MV-4-11 (cell line): ENCODE measurements at regions not wholly inside any gene's neighbourhood (a gene's known extent, or its start where the extent isn't known, plus 50 kb on each side); places are given as distances from the start of the nearest gene placed in this dataset.
"Not testable (repeated sequence)": the region's sequence is repeated elsewhere in the genome, so short reads cannot be mapped to it uniquely, and the experiment has no call there.

Experiments used
- DNase-seq: peaks from one replicate; lab custom pipeline; 2025; lab: John Stamatoyannopoulos, UW

DNA sequence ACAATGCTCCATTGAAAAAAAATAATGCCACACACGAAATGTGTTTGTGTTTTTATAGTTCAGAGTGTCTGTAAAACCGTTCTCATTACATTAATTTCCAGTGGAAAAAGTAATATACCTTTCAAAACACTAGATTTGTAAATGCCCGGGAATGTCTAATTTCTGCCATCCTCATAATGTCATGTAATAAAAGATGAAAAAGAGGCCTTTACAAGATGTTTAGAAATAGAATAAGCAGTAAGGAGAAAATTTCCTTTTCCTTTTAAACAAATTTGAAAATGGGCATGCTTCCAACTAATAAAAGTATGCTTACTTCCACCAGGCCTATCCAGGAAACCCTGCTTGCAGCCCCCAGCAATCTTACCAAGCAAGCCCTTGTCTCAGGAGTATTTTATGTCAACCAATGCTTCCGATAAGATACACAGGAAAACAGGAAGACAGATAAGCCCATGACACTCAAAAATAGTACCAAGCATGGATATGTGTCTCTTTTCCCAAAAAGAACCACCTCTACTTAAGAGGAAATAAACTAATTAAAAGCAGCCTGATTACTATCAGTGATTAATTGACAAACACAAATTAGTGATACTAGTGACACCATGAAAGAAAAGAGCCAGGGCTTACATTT lies 894.7 kb upstream of the INTU start:
- DNase-seq = no peak

DNA sequence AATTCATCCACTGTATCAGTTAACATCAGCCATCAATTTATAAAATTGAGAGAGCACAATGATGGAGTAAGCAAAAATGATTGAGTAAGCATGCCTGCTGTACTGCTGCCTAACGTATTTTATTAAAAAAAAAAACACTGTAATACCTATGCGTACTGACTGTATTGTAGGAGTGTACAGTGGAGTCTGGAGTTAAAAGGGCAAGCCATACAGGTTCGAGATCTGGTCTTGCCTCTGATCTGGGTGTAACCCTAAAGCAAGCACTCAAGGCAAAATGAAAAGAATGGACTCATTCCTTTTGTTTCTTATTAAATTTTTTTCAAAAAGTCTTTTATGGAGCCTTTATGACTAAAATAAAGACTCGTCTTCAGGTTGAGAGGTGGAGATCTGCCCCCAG lies 894.2 kb upstream of the INTU start:
- no peak for DNase-seq

DNA sequence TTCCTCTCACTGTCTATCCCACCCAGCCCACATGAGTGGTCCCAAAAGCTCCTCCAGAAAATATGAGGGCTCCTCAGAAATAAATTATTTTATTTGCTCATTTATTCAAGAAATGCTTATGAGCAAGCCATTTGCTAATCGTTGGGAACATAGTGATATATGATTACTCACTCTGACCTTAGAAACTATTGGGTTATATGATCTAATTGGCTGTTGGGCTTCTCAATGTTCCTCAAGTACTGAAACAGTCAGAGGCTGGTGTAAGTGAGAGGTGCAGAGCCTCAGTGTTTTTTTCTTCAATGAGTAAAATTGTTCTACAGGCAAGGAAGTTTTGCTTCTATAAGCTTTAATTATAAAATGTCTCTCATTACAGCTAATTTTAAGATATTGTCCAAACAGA lies 893.8 kb upstream of the INTU start:
- DNase-seq = no peak

DNA sequence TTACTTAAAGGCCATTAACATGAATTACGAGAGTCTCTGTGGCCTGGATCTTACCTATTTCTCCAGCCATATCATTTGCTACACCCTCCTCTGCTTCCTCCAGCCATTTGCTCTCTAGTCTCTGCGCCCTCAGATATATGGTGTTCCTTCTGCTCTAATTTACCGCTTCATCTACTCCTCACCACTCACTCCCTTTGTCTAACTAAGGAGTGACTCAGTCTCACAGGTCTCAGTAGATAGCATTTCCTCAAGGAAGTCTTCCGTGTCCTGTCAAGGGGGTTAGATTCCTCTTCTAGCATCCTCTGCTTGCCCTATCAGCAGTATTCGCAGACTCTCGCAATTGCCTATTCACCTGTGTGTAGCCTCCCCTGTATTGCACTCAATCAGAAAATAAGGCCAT lies 892.1 kb upstream of the INTU start:
- no peak for DNase-seq

DNA sequence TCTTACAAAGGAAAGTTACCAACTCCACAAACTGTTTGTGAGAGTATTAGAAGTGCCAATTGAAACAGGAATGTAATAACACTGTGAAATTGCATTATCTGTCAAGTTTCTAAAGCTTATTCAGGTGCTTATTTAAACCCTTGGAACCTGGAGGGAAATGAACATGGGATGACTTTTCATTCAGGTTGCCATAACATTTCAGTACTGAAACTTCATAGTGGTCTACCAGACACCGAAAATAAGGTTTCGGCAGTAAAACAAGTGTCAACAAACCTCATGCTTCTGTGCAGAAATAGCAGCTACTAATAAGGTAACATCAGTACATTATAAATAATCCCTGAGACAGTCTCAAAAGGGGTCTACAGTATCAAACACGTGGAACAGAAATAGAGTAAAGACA lies 890.7 kb upstream of the INTU start:
- DNase-seq = no peak

DNA sequence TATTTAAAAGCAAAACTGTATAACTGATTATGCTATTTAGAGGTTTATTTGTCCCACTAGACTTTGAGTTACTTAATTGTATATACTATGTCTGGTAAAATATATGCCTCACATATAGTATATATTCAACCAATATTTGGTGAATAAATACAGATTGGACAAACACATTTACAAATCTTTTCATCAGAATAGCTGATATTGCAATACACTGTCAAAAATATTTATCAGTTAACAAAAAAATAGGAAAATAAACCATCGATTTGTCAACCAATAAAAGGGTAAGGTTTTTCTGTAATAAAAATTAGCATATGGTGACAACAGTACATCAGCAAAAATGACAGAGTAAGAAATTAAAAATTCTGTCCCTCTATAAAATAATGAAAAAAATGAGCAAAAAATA lies 889.9 kb upstream of the INTU start:
- no peak for DNase-seq

DNA sequence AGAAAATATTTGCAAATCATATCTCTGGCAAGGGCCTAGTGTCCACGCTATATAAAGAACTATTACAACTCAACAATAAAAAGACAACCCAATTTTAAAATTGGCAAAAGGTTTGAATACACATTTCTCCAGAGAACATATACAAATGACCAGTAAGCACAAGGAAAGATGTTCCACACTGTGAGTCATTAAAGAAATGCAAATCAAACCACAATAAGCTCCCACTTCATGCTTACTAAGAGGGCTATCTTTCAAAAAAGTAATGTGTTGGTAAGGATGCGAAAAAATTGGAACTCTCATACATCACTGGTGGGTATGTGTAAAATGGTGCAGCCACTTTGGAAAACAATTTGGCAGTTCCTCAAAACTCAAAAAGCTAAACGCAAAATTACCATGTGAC lies 884.0 kb upstream of the INTU start:
- DNase-seq = no peak

DNA sequence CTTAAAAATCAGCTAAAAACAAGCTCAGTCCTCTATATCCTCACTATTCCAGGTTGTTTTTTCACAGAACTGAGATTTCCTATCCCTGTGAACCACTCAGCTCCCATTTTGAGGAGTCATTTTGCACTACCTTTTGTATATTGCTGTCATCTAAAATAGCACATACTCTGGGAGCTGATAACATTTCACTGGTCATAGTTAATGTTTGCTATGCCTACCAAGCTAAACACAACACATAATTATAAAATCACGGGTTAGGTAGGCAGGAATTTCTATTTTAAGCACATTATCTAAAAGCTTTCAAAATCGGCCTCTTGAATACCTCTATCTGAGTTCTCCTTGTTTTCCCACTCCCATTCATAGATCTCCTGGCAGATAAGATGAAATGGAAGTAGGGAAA lies 882.0 kb upstream of the INTU start:
- DNase-seq = no peak

DNA sequence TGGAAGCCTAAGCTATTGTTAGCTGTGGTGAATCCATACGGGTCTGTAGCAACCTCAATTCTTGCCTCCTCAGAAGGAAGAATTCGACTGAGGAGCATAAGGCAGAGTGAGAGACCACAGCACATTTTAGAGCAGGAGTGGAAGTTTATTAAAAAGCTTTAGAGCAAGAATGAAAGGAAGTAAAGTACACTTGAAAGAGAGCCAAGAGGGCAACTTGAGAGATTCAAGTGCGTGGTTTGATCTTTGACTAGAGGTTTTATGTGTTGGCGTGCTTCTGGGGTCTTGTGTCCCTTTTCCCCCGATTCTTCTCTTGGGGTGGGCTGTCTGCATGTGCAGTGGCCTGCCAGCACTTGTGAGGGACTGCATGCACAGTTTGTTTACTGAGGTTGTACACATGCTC lies 880.6 kb upstream of the INTU start:
- no peak for DNase-seq

DNA sequence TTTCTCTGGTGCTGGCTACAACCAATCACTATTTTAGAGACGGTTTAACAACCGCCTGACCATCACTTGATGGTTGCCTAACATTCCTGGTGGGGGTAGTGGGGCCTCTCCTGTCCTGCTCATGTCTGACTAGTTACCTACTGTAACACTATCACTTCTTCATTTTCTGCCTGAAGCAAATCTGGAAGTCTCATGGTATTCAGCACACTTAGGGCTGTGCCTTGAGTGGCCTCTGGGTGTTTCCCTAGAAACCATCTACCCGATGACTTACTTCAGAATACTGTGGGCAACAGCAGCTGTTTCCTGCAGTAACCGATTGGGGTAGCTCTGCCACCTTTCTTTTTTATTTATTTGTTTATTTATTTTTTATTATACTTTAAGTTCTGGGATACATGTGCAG lies 880.1 kb upstream of the INTU start:
- DNase-seq = no peak

DNA sequence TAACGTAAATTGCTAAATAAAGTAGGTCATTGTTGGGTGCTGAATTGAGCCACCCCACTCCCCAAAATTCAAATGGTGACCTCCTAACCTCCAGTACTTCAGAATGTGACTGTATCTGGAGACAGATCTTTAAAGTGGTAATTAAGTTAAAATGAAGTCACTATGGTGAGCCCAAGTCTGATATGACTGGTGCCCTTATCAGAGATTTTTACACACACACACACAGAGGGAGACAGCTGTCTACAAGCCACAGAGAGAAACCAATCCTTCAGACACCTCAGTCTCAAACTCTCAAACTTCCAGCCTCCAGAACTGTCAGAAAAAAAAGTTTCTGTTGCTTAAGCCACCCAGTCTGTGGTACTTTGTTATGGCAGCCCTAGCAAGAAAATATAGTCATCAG lies 879.2 kb upstream of the INTU start:
- no peak for DNase-seq

DNA sequence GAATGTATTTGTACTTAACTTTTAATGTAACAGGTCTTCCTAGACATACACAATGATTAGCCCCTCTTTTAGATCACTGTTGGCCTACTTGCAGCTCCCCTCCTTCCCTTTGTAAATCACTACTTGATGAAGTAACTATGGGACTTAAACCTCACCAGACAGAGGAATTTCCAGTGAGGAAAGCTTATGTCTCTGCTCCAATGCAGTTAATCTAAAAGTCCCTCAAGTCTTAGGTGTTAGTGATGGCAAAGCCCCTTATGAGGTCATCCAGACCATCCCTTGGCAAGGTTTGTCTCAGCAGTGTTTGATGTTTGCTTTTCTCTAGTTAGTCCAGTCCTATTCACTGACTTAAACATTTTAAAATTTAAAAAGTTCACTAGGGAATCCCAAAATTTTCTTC lies 877.3 kb upstream of the INTU start:
- DNase-seq = no peak

DNA sequence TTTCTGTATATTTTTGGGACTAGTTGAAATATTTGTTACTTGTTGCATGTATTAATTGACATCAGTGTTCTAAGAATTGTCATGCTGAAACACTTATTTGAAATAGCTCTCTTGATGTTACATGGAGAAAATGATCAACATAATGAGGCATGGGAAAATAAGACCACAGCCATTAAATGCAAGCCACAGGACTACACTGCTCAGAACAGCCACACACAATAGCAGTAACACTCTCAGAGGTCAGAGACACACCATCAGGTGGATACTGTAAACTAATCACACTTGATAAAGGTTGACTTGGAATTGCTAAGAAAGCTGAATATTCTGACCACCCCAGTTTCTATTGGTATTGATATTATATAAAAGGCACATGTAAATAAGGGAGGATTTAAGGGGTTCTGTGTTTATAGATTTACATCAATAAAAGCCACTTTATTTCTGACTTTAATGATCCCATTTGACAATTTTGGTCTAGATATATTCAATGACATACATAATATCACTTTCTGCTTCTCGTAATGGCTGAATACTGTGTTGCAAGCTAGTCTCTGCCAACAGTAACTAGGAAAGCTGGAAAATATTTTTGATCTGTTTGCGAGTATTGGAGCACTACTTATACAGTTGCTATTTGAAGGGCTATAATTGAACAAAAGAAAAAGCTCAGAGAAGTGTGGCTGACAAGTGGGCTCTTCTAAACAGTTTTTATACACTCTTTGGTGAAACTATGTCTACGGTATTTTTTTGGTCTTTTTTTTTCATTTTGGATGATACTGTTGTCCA lies 876.5 kb upstream of the INTU start:
- DNase-seq = no peak

DNA sequence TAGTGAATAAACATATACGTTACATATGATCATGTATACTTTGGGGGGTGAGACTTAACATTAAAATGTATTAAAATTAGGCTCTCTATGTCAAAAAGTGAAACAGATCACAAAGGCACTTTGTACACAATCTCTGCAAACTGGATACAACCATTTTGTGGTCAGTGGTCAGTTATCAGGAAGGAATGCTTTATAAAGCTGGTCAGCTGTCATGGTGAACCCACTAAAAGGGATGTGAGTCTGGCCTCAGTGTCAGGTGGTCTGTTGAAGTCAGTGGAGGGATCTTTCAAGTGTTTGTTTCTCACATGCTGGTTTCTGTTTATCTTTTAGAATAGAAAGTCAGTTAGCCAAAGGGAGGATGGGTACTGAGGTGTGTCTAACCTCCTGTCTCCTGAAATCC lies 875.5 kb upstream of the INTU start:
- DNase-seq = no peak

DNA sequence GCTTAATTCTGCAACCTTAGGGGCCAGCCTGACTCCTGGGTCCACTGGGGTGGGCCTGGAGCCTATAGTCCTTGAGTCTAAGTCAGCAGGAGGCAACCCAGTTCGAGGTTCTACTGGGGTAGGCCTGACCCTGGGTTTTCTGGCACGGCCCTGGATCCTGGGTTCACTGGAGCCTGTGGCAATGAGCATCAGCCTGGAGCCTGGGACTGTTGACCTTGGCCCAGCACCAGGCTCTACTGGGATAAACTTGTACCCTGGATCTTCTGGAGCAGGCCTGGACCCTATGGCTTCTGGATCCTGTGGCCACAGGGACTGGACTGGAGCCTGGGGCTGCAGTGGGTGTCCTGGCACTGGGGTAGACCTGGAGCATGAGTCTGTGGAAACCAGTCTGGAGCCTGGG lies 874.3 kb upstream of the INTU start:
- no peak for DNase-seq

DNA sequence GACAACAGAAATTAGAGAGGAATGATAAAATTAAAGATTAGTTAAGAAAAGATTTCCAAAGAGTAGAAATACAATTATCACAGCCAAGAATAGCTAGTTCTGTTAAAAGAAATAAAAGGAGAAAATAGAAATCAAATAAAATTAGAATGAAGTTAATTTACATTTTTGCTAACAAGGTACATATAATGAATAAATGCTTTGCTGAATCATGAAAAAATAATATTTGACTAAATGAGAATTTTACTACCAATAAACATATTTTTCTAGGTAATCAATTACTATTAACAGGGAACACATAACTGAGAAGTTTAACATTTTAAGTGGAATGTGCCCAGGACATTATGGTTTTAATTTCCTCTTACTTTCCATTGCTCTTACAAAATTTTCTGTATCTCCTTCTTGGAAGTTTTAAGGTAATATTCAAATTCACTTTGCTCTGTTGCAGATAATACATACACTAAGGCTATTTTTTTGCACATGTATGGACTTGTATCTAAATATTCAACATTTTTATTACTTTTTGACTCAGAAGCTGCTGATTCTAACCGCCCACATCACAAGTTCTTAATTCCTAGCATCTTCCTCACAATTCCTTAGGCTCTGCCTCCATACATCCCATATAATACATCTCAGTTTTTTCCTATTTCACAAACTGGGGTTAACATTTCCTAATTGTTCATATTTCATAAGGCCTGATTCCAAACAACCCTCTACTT lies 870.7 kb upstream of the INTU start:
- no peak for DNase-seq

DNA sequence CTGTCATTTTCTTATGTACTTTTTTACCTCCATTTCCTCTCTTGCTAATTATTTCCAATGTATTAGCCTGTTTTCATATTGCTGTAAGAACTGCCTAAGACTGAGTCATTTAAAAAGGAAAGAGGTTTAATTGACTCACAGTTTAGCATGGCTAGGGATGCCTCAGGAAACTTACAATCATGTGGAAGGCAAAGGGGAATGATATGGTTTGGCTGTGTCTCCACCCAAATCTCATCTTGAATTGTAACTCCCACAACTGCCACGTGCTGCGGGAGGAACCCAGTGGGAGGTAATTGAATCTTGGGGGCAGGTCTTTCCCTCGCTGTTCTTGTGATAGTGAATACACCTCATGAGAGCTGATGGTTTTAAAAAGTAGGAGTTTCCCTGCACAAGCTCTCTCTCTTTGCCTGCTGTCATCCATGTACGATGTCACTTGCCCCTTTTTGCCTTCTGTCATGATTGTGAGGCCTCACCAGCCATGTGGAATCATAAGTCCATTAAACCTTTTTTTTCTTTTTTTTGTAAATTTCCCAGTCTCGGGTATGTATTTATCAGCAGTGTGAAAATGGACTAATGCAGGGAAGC lies 870.0 kb upstream of the INTU start:
- no peak for DNase-seq

DNA sequence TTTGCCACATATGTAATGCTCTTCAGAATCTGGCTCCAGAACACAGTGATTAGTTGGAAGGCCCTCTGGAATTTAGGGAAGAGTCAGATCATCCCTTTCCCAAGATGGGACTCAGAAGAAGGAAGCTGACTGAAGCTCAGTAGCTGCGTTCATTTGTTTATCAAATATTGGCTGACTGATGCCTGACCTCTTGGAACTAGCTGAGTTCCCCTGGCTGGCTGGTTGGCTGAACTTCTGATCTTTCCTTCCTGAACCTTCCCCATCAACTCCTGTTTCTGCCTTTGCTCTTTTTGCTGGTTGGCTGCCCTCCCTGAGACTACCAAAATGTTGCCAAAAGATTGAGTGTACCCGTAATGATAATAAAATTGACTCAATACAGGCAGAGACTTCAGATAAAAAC lies 866.5 kb upstream of the INTU start:
- DNase-seq = no peak

DNA sequence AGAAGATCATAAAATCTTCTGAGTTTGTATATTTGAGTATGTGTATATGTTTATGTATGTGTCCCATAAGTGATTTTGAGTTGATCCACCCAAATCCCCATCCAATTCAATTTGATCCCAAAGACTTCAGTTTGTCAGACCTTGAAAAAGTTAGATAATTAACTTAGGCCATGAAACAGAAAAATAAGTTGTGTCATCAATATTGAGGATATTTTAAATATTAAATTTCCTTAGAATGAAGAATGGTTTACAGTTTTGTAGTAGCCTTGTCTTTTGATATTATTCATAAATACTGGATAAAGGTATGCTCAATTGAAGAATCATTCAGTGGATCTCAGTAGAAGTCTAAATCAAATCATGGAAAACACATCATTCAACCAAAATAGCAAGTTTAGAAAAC lies 864.4 kb upstream of the INTU start:
- DNase-seq = no peak

DNA sequence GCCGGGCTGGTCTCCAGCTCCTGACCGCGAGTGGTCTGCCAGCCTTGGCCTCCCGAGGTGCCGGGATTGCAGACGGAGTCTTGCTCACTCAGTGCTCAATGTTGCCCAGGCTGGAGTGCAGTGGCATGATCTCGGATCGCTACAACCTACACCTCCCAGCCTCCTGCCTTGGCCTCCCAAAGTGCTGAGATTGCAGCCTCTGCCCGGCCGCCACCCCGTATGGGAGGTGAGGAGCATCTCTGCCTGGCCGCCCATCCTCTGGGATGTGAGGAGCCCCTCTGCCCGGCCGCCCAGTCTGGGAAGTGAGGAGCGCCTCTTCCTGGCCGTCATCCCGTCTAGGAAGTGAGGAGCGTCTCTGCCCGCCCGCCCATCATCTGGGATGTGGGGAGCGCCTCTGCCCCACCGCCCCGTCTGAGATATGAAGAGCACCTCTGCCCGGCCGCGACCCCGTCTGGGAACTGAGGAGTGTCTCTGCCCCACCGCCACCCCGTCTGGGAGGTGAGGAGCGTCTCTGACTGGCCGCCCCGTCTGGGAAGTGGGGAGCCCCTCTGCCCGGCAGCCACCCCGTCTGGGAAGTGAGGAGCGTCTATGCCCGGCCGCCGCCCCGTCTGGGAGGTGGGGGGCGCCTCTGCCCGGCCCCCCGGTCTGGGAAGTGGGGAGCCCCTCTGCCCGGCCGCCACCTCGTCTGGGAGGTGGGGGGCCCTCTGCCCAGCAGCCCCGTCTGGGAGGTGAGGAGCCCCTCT lies 861.8 kb upstream of the INTU start:
- DNase-seq = not testable (repeated sequence)

DNA sequence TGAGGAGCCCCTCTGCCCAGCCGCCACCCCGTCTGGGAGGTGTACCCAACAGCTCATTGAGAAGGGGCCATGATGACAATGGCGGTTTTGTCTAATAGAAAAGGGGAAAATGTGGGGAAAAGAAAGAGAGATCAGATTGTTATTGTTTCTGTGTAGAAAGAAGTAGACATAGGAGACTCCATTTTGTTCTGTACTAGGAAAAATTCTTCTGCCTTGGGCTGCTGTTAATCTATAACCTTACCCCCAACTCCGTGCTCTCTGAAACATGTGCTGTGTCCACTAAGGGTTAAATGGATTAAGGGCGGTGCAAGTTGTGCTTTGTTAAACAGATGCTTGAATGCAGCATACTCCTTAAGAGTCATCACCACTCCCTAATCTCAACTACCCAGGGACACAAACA lies 861.1 kb upstream of the INTU start:
- DNase-seq = not testable (repeated sequence)

DNA sequence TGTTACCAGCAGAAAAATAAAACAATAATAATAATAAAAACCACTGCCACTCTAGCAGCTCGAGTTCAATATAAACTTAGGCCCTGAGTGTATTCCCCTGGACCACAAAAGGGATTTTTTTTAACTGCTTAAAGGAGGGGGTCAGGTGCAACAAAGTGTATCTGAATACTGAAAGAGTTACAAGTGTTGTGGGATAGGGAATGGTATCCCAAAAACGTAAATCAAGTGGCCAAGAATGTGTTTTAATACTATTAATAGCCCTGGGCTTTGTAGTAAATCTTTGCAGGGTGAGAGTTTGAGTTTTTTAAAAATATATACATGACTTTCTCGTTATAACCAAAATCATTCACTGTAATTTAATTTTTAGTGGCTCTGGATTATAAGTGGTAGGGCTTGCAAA lies 860.1 kb upstream of the INTU start:
- DNase-seq = no peak
